Parathyroid adenoma (tissue), 2 donors: ENCODE measurements at regions not wholly inside any gene's neighbourhood (a gene's known extent, or its start where the extent isn't known, plus 50 kb on each side); places are given as distances from the start of the nearest gene placed in this dataset.
"Not testable (repeated sequence)": the region's sequence is repeated elsewhere in the genome, so short reads cannot be mapped to it uniquely, and the experiment has no call there.

Experiments used
- H2AFZ ChIP-seq: fragments of 300-600 bp; sonication (generic); one replicate; pipeline ENCODE4 v1.7.0; 2017; ENCODE audit warnings: antibody characterized with exemption, mild to moderate bottlenecking
- H3K27ac ChIP-seq: fragments of 300-600 bp; sonication (generic); one replicate; pipeline ENCODE4 v1.7.0; 2017
- H3K27me3 ChIP-seq: fragments of 300-600 bp; sonication (generic); one replicate; pipeline ENCODE4 v1.7.0; 2017; ENCODE audit warnings: low read length; ENCODE audit not compliant: control insufficient read depth, insufficient read depth
- H3K36me3 ChIP-seq: fragments of 300-600 bp; sonication (generic); one replicate; pipeline ENCODE4 v1.7.0; 2017; ENCODE audit warnings: low read length; ENCODE audit not compliant: control insufficient read depth, insufficient read depth
- H3K4me1 ChIP-seq: fragments of 300-600 bp; sonication (generic); one replicate; pipeline ENCODE4 v1.7.0; 2017; ENCODE audit warnings: control low read depth
- H3K4me2 ChIP-seq: fragments of 300-600 bp; sonication (generic); one replicate; pipeline ENCODE4 v1.7.0; 2017; ENCODE audit warnings: low read length
- H3K4me3 ChIP-seq: fragments of 300-600 bp; sonication (generic); one replicate; pipeline ENCODE4 v1.7.0; 2017; ENCODE audit warnings: low read depth, low read length
- H3K79me2 ChIP-seq: fragments of 300-600 bp; sonication (generic); one replicate; pipeline ENCODE4 v1.7.0; 2017; ENCODE audit warnings: control low read depth
- H3K9ac ChIP-seq: fragments of 300-600 bp; sonication (generic); one replicate; pipeline ENCODE4 v1.7.0; 2017; ENCODE audit warnings: mild to moderate bottlenecking
- H3K9me3 ChIP-seq: fragments of 300-600 bp; sonication (generic); one replicate; pipeline ENCODE4 v1.7.0; 2017; ENCODE audit warnings: low read length; ENCODE audit not compliant: control insufficient read depth
- CTCF ChIP-seq: fragments of 300-600 bp; sonication (generic); IDR thresholded peaks from one replicate; pipeline ENCODE4 v1.7.0; 2017; ENCODE audit warnings: antibody characterized with exemption, mild to moderate bottlenecking
- donor health status: primary hyperparathyroidism.

GRCh38 chr2:83369601-83370418, 1089.3 kb downstream of the SUCLG1 start:
- Histone ChIP-seq H3K36me3 (no peaks in the 10 kb centered on the region), H3K79me2 (no peaks in the 10 kb centered on the region), H3K9me3 (no peaks in the 10 kb centered on the region), H3K9ac (no peak overlapping the region), H3K4me3 (no peak overlapping the region), H3K27me3 (no peaks in the 10 kb centered on the region), H3K4me2 (no peak overlapping the region), H2AFZ (no peak overlapping the region), H3K27ac (no peak overlapping the region), H3K4me1 (no peaks in the 10 kb centered on the region)
- no peak for TF ChIP-seq CTCF

DNA sequence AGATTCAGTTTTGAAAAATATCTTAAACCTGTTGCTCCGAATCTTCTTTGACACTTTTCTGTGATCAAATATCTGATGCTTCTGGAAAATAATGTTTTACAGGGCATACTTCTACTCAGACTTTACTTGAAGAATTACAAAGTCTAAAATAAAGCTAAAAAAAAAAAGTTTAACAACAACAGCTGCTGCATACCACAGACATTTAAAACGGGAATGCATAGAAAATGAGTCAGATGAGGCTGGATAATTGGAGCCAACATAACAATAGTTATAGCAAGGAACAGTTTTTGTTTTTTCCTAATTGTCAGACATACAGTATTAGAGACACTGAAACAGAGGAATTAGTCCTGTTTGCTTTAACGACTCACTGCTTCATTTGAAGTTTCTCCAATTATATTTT, 1090.2 kb downstream of the SUCLG1 start:
- Histone ChIP-seq H3K9ac (no peak overlapping the region), H3K4me1 (no peaks in the 10 kb centered on the region), H3K9me3 (no peaks in the 10 kb centered on the region), H3K27ac (no peak overlapping the region), H3K4me2 (no peak overlapping the region), H3K36me3 (no peaks in the 10 kb centered on the region), H3K27me3 (no peaks in the 10 kb centered on the region), H3K79me2 (no peaks in the 10 kb centered on the region), H3K4me3 (no peak overlapping the region), H2AFZ (no peak overlapping the region)
- TF ChIP-seq CTCF, result no peak

- no peak for TF ChIP-seq CTCF
- Histone ChIP-seq H3K36me3 (no peaks in the 10 kb centered on the region), H3K9me3 (no peaks in the 10 kb centered on the region), H2AFZ (no peak overlapping the region), H3K4me1 (no peaks in the 10 kb centered on the region), H3K9ac (no peak overlapping the region), H3K27ac (no peak overlapping the region), H3K4me3 (no peak overlapping the region), H3K27me3 (no peaks in the 10 kb centered on the region), H3K4me2 (no peak overlapping the region), H3K79me2 (no peaks in the 10 kb centered on the region)
These were observed 1090.6 kb downstream of the SUCLG1 start for GRCh38 chr2:83368461-83368860.

- H3K4me1 ChIP-seq, result no peaks in the 10 kb centered on the region
- no peaks in the 10 kb centered on the region for H3K9me3 ChIP-seq
- H3K27ac ChIP-seq, result no peak overlapping the region
- H3K79me2 ChIP-seq, result no peaks in the 10 kb centered on the region
- H3K36me3 ChIP-seq, result no peaks in the 10 kb centered on the region
- no peak overlapping the region for H3K9ac ChIP-seq
- H2AFZ ChIP-seq, result no peak overlapping the region
- TF ChIP-seq CTCF, result no peak
- no peaks in the 10 kb centered on the region for H3K27me3 ChIP-seq
- H3K4me2 ChIP-seq, result no peak overlapping the region
- no peak overlapping the region for H3K4me3 ChIP-seq
These were observed 1093.6 kb downstream of the SUCLG1 start for GRCh38 chr2:83365476-83365875.

- no peaks in the 10 kb centered on the region for H3K79me2 ChIP-seq
- no peak overlapping the region for H3K4me2 ChIP-seq
- no peak overlapping the region for H2AFZ ChIP-seq
- TF ChIP-seq CTCF, result no peak
- H3K4me3 ChIP-seq, result no peak overlapping the region
- H3K36me3 ChIP-seq, result no peaks in the 10 kb centered on the region
- H3K27me3 ChIP-seq, result no peaks in the 10 kb centered on the region
- H3K9me3 ChIP-seq, result no peaks in the 10 kb centered on the region
- H3K4me1 ChIP-seq, result no peaks in the 10 kb centered on the region
- no peak overlapping the region for H3K27ac ChIP-seq
- H3K9ac ChIP-seq, result no peak overlapping the region
These were observed 1094.8 kb downstream of the SUCLG1 start for GRCh38 chr2:83364264-83364663.

GRCh38 chr2:83363138-83363537, 1095.9 kb downstream of the SUCLG1 start:
- not testable (repeated sequence) for H2AFZ ChIP-seq, H3K9me3 ChIP-seq, H3K27ac ChIP-seq, H3K4me3 ChIP-seq, H3K9ac ChIP-seq, H3K4me1 ChIP-seq, H3K79me2 ChIP-seq, H3K27me3 ChIP-seq, H3K4me2 ChIP-seq, H3K36me3 ChIP-seq
